ENCODE measurements at regions not wholly inside any gene's neighbourhood (a gene's known extent, or its start where the extent isn't known, plus 50 kb on each side); places are given as distances from the start of the nearest gene placed in this dataset.

DNA sequence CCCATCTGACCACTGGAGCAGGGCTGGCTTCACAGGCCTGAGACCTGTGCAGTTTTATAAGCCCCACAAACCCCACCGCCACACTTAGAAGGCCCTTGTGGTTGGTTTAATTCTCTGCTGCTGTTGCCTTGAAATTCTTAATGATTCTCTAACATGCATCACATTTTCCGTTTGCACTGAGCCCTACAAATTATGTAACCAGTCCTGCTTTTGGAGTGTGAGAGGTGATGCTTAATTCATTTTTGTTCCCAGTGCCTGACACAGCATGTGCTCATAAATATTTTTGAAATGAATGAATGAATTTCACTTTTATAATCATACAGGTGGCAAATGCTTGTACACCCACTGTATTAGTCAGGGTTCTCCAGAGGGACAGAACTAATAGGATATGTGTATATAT lies 52.8 kb upstream of the PLXNC1 start:
- TF ChIP-seq, protein P1, sequence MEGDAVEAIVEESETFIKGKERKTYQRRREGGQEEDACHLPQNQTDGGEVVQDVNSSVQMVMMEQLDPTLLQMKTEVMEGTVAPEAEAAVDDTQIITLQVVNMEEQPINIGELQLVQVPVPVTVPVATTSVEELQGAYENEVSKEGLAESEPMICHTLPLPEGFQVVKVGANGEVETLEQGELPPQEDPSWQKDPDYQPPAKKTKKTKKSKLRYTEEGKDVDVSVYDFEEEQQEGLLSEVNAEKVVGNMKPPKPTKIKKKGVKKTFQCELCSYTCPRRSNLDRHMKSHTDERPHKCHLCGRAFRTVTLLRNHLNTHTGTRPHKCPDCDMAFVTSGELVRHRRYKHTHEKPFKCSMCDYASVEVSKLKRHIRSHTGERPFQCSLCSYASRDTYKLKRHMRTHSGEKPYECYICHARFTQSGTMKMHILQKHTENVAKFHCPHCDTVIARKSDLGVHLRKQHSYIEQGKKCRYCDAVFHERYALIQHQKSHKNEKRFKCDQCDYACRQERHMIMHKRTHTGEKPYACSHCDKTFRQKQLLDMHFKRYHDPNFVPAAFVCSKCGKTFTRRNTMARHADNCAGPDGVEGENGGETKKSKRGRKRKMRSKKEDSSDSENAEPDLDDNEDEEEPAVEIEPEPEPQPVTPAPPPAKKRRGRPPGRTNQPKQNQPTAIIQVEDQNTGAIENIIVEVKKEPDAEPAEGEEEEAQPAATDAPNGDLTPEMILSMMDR (IDR thresholded peaks at IDR 0.05), result no peak
- TF ChIP-seq POLR2A (IDR thresholded peaks at IDR 0.05), result no peak
